H9 (cell line): ENCODE measurements at regions not wholly inside any gene's neighbourhood (a gene's known extent, or its start where the extent isn't known, plus 50 kb on each side); places are given as distances from the start of the nearest gene placed in this dataset.

Experiments
- DNase-seq: peaks from one replicate; pipeline ENCODE4 v3.0.0-alpha.2; 2017
- H2AFZ ChIP-seq: one replicate; pipeline ENCODE4 v1.6.1; 2013; ENCODE audit warnings: mild to moderate bottlenecking, low read length, control low read depth, moderate library complexity
- H2AK5ac ChIP-seq: 2 replicates; pipeline ENCODE4 v1.6.1; 2013; ENCODE audit warnings: low read length, control low read depth, mixed read lengths; ENCODE audit not compliant: insufficient read length
- H2BK120ac ChIP-seq: one replicate; pipeline ENCODE4 v1.6.1; 2013; ENCODE audit warnings: low read depth, mild to moderate bottlenecking, low read length, control low read depth, inconsistent platforms; ENCODE audit not compliant: poor library complexity, severe bottlenecking
- H2BK12ac ChIP-seq: 2 replicates; pipeline ENCODE4 v1.6.1; 2013; ENCODE audit warnings: low read length, control low read depth, mixed read lengths, low read depth; ENCODE audit not compliant: insufficient read length
- H2BK15ac ChIP-seq: 2 replicates; pipeline ENCODE4 v1.6.1; 2013; ENCODE audit warnings: low read depth, low read length, control low read depth
- H2BK20ac ChIP-seq: one replicate; pipeline ENCODE4 v1.6.1; 2013; ENCODE audit warnings: low read depth, mild to moderate bottlenecking, low read length, control low read depth, inconsistent platforms; ENCODE audit not compliant: poor library complexity, severe bottlenecking
- H2BK5ac ChIP-seq: 2 replicates; pipeline ENCODE4 v1.6.1; 2013; ENCODE audit warnings: low read length, control low read depth, mixed read lengths; ENCODE audit not compliant: insufficient read length
- H3K14ac ChIP-seq: 2 replicates; pipeline ENCODE4 v1.6.1; 2013; ENCODE audit warnings: low read length, control low read depth; ENCODE audit not compliant: insufficient read depth
- H3K18ac ChIP-seq: 2 replicates; pipeline ENCODE4 v1.6.1; 2013; ENCODE audit warnings: low read depth, mild to moderate bottlenecking, mixed read lengths, low read length, control low read depth; ENCODE audit not compliant: insufficient read length
- H3K23ac ChIP-seq: 2 replicates; pipeline ENCODE4 v1.6.1; 2013; ENCODE audit warnings: low read length, control low read depth, mixed read lengths, low read depth; ENCODE audit not compliant: insufficient read length
- H3K23me2 ChIP-seq: 2 replicates; pipeline ENCODE4 v1.6.1; 2013; ENCODE audit warnings: low read depth, mild to moderate bottlenecking, mixed read lengths, low read length, control low read depth; ENCODE audit not compliant: insufficient read length, poor library complexity, severe bottlenecking
- H3K27ac ChIP-seq: 2 replicates; pipeline ENCODE4 v1.5.1; 2013; ENCODE audit warnings: low read length, control low read depth, mixed read lengths, low read depth; ENCODE audit not compliant: insufficient read length
- H3K27me3 ChIP-seq: 2 replicates; pipeline ENCODE4 v1.6.1; 2013; ENCODE audit warnings: low read length, control low read depth, inconsistent platforms; ENCODE audit not compliant: insufficient read depth
- H3K4ac ChIP-seq: 2 replicates; pipeline ENCODE4 v1.6.1; 2013; ENCODE audit warnings: low read depth, mild to moderate bottlenecking, control low read depth, inconsistent platforms, low read length, moderate library complexity
- H3K4me1 ChIP-seq: 2 replicates; pipeline ENCODE4 v1.6.1; 2013; ENCODE audit warnings: low read length, control low read depth, inconsistent platforms; ENCODE audit not compliant: insufficient read depth
- H3K4me2 ChIP-seq: 2 replicates; pipeline ENCODE4 v1.6.1; 2013; ENCODE audit warnings: low read length, control low read depth, mixed read lengths; ENCODE audit not compliant: insufficient read length, insufficient read depth
- H3K56ac ChIP-seq: 2 replicates; pipeline ENCODE4 v1.6.1; 2013; ENCODE audit warnings: low read depth, mild to moderate bottlenecking, mixed read lengths, low read length, control low read depth; ENCODE audit not compliant: insufficient read length
- H3K79me1 ChIP-seq: 2 replicates; pipeline ENCODE4 v1.6.1; 2013; ENCODE audit warnings: low read depth, mild to moderate bottlenecking, moderate library complexity, low read length, control low read depth, inconsistent platforms; ENCODE audit not compliant: insufficient read depth, poor library complexity, severe bottlenecking
- H3K79me2 ChIP-seq: 2 replicates; pipeline ENCODE4 v1.6.1; 2013; ENCODE audit warnings: low read length, control low read depth, inconsistent platforms; ENCODE audit not compliant: insufficient read depth
- H3K9ac ChIP-seq: 2 replicates; pipeline ENCODE4 v1.6.1; 2013; ENCODE audit warnings: low read length, control low read depth, mixed read lengths; ENCODE audit not compliant: insufficient read length; ENCODE audit errors: extremely low read depth
- H3K9me3 ChIP-seq: one replicate; pipeline ENCODE4 v1.6.1; 2013; ENCODE audit warnings: low read depth, low read length, inconsistent platforms; ENCODE audit not compliant: control insufficient read depth
- H3T11ph ChIP-seq: one replicate; pipeline ENCODE4 v1.6.1; 2013; ENCODE audit warnings: mild to moderate bottlenecking, low read length, control low read depth, inconsistent platforms
- H4K20me1 ChIP-seq: one replicate; pipeline ENCODE4 v1.6.1; 2013; ENCODE audit not compliant: control insufficient read depth, insufficient read length, insufficient read depth
- H4K5ac ChIP-seq: 2 replicates; pipeline ENCODE4 v1.6.1; 2013; ENCODE audit warnings: low read depth, mild to moderate bottlenecking, mixed read lengths, low read length, control low read depth; ENCODE audit not compliant: insufficient read length
- H4K8ac ChIP-seq: replicated peaks from 2 replicates; pipeline ENCODE4 v1.6.1; 2013; ENCODE audit warnings: low read length, control low read depth, mixed read lengths, low read depth; ENCODE audit not compliant: insufficient read length
- H4K91ac ChIP-seq: 2 replicates; pipeline ENCODE4 v1.6.1; 2013; ENCODE audit warnings: low read depth, mild to moderate bottlenecking, moderate library complexity, mixed read lengths, low read length, control low read depth; ENCODE audit not compliant: insufficient read length
- H3K27ac Mint-ChIP-seq, 3 experiments: 2 replicates in 2 of 3; 3 replicates in 1 of 3; pipeline ENCODE4 v1.8.0; 2020 to 2021; ENCODE audit warnings: mixed read lengths in 3 of 3, mild to moderate bottlenecking in 1 of 3, moderate library complexity in 1 of 3
- H3K27me3 Mint-ChIP-seq: 2 replicates; pipeline ENCODE4 v1.8.0; 2021; ENCODE audit warnings: low read depth, mild to moderate bottlenecking, moderate library complexity, mixed read lengths
- H3K36me3 Mint-ChIP-seq, 3 experiments: 2 replicates in 2 of 3; 3 replicates in 1 of 3; pipeline ENCODE4 v1.8.0; 2020 to 2021; ENCODE audit warnings: low read depth in 3 of 3, mixed read lengths in 3 of 3; ENCODE audit not compliant: insufficient read depth in 1 of 3
- H3K4me1 Mint-ChIP-seq, 2 experiments: 2 replicates each; pipeline ENCODE4 v1.8.0; 2020; ENCODE audit warnings: mixed read lengths in 2 of 2
- H3K4me3 Mint-ChIP-seq, 2 experiments: 2 replicates in 1 of 2; 3 replicates in 1 of 2; pipeline ENCODE4 v1.8.0; 2020 to 2021; ENCODE audit warnings: mild to moderate bottlenecking in 2 of 2, mixed read lengths in 2 of 2, moderate library complexity in 1 of 2
- H3K9me3 Mint-ChIP-seq, 2 experiments: 2 replicates in 1 of 2; 3 replicates in 1 of 2; pipeline ENCODE4 v1.8.0; 2020; ENCODE audit warnings: mild to moderate bottlenecking in 2 of 2, mixed read lengths in 2 of 2, moderate library complexity in 1 of 2
- CTCF ChIP-seq: fragments of 200-600 bp; sonication (generic); conservative IDR thresholded peaks from 3 replicates; pipeline ENCODE4 v1.8.0; 2021; ENCODE audit warnings: antibody characterized with exemption, mild to moderate bottlenecking
- WGBS: extraction: QIAGEN DNeasy Blood & Tissue Kit; methylation state at CpG from one replicate; pipeline ENCODE4 v1.1.7; 2013; ENCODE audit warnings: missing lambda C conversion rate, low lambda C conversion rate, mixed read lengths; ENCODE audit not compliant: insufficient read length; ENCODE audit errors: extremely low coverage; 5-methylcytosine and 5-hydroxymethylcytosine counted together

- Mint-ChIP-seq H3K4me1 (peaks cover 30 to 36% of the 10 kb centered on the region in 2 experiments), H3K4me3 (0 out of 5 replicates have a peak overlapping the region, but pooled peaks of 1 of the 2 experiments have one; percentile 3), H3K36me3 (no peaks in the 10 kb centered on the region; a peak in 1 of 7 replicates), H3K9me3 (no peaks in the 10 kb centered on the region; a peak in 1 of 5 replicates), H3K27ac (peak overlapping the region in 1 of 3 experiments; percentile 66; a peak in 2 of 7 replicates), H3K27me3 (peaks cover 97% of the 10 kb centered on the region)
- Histone ChIP-seq H3K4ac (no peak overlapping the region), H2AK5ac (no peak overlapping the region), H2BK120ac (no peak overlapping the region), H3K27ac (no peak overlapping the region), H3K14ac (no peak overlapping the region), H3K79me1 (no peaks in the 10 kb centered on the region), H4K8ac (no peak overlapping the region), H2BK12ac (no peak overlapping the region), H3T11ph (no peak overlapping the region), H3K27me3 (peaks cover 27% of the 10 kb centered on the region), H3K9me3 (no peaks in the 10 kb centered on the region), H2AFZ (no peak overlapping the region), H3K9ac (no peak overlapping the region), H2BK5ac (no peak overlapping the region), H3K4me2 (no peak overlapping the region), H3K56ac (no peak overlapping the region), H3K4me1 (no peaks in the 10 kb centered on the region; the same call in 1 of the 2 replicates), H4K20me1 (no peaks in the 10 kb centered on the region), H3K79me2 (no peaks in the 10 kb centered on the region), H3K23ac (no peak overlapping the region), H3K18ac (no peak overlapping the region), H2BK20ac (no peak overlapping the region), H2BK15ac (no peak overlapping the region), H3K23me2 (no peaks in the 10 kb centered on the region), H4K5ac (no peak overlapping the region), H4K91ac (no peak overlapping the region)
- TF ChIP-seq CTCF = no peak
- DNase-seq = peak; percentile 43
- WGBS = no CpG with 5 or more reads among the region's 2 CpGs
Measured at GRCh38 chr16:75921281-75921680, 195.0 kb upstream of the CPHXL start.
